NCI-H187 (cell line): ENCODE measurements at regions not wholly inside any gene's neighbourhood (a gene's known extent, or its start where the extent isn't known, plus 50 kb on each side); places are given as distances from the start of the nearest gene placed in this dataset.

Experiments
- DNase-seq, 2 experiments: peaks; one replicate each; lab custom pipeline; 2025; lab: John Stamatoyannopoulos, UW

- DNase-seq = no peak
Measured at GRCh38 chr2:128437204-128437565, 118.5 kb upstream of the HS6ST1 start.

- DNase-seq = no peak
Measured at GRCh38 chr2:128438091-128438490, 119.4 kb upstream of the HS6ST1 start.

- no peak for DNase-seq
Measured at GRCh38 chr2:128438586-128438985, 119.9 kb upstream of the HS6ST1 start.

DNA sequence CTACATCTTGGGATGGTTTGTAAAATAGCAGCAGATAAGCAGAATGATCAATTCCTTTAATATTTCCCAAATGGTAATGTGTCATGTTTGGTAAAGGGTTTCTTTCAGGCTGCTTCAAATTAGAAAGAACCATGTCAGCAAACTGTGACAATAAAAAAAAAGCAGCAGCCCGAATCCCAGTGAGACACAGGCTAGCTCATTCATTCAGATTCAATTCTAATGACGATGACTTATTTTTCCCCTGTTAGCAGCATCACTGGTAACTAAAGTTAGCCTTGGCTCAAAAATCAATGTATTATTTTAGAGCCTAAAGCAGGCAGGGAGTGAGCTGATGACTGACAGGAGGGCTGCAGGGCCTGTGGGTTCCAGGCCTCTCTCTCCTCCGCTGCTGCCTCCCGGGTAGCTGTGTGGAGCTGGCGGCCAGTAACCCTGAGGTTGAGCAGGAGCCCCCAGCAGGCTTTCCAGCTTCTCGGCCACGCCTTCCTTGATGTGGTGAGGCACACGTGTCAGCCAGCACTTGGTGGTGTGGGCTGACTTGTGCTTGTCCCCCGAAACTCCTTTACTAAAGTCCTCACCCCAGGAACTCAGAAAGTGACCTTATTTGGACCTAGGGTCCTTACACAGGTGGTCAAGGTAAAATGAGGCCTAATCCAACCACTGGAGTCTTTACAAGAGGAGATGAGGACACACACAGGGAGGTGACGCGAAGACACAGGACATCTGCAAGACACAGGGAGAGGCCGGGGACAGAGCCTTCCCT lies 120.5 kb upstream of the HS6ST1 start:
- DNase-seq = no peak

DNA sequence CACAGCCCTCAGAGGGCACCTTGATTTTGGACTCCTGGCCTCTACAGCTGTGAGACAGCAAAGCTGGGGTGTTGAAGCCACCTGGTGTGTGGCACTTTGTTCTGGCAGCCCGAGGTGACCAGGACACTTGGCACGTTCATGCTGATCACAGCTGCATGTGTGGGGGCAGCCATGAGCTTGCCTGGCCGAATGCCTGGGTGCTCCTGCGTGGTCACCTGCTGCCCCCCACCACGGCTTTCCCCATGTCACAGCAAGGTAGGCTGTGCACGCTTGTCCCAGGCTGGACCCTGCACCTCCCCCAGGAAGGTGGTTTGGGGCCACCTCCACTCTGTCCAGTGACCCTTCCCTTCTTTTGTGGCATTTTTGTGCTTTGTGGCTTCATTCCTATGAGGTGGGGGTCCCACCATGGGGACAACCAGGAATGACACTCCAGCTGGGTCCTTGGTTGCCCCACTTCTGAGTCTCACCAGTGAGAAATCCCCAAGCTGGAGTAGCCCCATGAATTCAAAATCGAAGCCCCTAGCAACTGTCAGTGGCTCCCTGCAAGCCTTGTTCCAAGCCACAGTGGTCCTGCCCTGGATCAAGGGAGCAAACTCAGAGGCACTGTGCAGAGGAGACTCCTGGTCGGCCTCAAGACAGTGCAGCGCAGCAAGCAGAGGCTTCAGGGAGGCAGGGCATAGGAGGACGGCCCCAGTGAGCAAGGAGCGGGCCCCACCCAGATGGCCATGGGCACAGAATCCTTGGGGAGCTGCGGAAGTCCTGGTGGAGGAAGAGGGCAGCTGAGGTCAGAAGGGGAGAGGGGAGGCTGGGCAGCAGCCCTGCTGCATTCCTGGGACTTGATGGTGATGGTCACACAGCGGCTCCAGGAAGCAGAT lies 121.4 kb upstream of the HS6ST1 start:
- no peak for DNase-seq

- DNase-seq = no peak
Measured at GRCh38 chr2:128440666-128441340, 122.1 kb upstream of the HS6ST1 start.

DNA sequence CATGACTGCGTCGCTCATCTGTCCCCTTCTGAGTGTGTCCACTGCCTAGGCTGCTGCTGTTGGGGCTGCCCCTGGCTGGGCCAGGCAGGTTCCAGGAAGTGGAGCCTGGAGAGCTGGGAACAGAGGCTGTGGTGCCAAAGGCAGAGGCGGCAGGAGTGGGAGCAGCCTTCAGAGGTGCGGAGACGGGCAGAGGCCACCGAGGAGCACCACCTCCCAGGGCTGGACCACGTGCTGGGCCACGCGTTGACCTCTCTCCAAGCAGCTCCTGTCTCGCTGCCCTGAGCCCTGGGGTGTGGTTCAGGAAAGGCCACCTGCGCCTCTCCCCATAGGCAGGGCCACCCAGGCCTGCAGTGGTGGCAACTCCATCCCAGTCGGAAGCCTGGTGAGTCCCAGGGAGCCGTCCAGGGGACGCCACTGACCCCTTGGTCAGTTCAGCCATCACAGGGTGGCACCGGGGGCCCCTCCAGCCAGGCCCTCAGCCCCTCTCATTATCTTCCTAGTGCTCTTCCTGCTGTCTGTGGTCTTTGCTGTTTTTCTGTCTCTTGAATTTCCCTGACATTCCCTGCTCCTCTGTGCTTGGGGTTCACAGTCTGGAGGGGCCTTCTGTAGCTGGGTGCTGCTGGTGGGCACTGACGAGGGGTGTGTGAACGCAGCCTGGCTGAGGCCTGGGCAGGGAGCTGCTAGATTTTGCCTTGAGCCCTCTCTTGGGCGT lies 122.8 kb upstream of the HS6ST1 start:
- no peak for DNase-seq

DNA sequence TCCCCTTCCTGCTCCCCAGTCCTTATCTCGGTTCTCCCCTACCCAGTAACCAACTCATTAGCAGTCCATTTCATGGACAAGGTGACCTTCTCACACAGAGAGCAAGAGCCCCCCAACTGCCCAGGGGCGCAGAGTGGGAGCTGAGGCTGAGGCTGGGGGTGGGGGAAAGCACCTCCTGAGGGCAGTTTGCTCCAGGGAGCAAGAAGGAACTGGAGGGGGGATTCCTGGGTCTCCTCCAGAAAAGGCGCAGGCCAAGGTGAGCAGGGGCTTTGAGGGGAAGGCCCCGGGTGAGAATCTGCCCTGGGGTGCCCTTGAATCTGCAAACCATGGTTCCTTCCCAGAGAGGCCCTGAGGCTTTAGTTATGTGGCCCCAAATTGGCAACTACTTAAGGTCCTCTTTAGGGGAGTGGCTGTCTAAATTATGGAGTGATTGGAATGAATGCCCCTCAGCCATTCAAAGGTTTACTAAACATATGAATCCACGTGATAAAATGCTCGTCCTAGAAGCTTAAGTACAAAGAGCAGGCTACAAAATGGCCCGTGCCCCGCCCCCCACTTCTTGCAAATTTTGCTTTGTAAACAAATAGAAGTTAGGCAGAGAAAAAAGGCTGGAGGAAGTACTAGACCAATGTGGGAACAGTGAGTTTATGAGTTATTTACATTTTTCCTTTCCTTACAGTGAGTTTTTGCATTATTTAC lies 123.5 kb upstream of the HS6ST1 start:
- no peak for DNase-seq

- no peak for DNase-seq
Measured at GRCh38 chr2:128442891-128443302, 124.2 kb upstream of the HS6ST1 start.

GRCh38 chr2:128444121-128444771 lies 125.6 kb upstream of the HS6ST1 start:
- DNase-seq = no peak

DNA sequence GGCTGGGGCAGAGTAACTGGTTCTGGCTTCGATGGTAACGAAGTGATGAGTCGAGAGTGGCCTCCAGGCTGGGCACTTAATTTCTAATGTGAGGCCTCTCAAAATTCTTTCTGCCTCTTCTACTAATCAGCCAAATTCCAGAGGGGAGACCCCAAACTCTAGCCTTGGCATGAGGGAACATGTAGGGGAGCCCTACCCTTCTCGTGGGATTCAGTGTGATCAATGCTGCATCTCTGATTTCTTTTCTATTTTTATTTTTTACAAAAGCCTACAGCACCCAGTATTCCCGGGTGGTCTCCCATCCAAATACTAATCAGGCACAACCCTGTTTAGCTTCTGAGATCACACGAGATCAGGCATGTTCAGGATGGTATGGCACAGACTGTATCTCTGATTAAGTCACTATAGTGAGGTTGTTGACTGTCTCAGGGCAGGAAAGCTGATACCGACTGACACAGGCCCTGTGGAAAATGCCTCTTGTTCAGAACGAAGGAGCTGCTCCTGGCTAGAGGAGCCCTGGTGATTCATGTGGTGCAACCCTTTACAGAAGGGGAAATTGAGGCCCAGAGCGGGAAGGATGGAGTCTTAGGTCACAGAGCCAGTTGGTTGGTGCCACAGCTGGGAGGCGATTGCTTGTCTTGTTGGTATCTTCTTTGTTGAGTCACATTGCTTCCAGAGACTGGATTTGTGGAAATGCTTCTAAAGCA lies 126.3 kb upstream of the HS6ST1 start:
- DNase-seq = no peak

DNA sequence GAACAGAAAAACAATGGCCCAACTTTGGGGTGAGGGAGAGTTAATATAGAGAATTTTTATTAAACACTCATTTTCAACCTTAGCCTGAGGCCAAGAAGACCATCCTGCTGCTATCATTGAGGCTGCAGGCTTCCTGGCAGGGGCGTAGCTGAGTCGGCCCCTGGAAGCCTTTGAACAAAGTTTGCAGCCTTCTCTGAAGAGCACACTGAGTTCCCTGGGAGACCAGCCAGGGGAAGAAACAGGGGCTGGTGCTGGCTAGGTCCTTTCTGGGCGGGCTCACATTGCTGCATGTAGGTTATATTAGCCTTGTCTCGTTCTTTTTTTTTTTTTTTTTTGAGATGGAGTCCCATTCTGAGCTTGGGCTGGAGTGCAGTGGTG lies 126.8 kb upstream of the HS6ST1 start:
- no peak for DNase-seq

GRCh38 chr2:128446049-128446873 lies 127.6 kb upstream of the HS6ST1 start:
- DNase-seq = no peak

GRCh38 chr2:128446874-128447537 lies 128.3 kb upstream of the HS6ST1 start:
- no peak for DNase-seq

DNA sequence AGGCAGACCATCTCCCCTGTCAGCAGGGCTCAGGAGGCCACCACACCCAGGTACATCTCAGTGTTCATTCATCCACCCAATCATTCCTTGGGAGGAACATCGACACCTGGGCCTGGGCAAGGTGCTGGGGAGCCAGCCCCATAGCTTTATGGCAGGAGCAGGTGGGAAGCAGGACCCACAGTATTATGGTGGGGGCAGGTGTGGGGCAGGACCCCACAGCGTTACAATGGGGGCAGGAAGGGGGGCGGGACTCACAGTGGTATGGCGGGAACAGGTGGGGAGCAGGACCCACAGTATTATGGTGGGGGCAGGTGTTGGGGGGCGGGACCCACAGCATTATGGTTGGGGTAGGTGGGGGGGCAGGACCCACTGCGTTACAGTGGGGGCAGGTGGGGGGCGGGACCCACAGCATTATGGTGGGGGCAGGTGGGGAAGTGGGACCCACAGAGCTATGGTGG lies 128.9 kb upstream of the HS6ST1 start:
- no peak for DNase-seq

DNA sequence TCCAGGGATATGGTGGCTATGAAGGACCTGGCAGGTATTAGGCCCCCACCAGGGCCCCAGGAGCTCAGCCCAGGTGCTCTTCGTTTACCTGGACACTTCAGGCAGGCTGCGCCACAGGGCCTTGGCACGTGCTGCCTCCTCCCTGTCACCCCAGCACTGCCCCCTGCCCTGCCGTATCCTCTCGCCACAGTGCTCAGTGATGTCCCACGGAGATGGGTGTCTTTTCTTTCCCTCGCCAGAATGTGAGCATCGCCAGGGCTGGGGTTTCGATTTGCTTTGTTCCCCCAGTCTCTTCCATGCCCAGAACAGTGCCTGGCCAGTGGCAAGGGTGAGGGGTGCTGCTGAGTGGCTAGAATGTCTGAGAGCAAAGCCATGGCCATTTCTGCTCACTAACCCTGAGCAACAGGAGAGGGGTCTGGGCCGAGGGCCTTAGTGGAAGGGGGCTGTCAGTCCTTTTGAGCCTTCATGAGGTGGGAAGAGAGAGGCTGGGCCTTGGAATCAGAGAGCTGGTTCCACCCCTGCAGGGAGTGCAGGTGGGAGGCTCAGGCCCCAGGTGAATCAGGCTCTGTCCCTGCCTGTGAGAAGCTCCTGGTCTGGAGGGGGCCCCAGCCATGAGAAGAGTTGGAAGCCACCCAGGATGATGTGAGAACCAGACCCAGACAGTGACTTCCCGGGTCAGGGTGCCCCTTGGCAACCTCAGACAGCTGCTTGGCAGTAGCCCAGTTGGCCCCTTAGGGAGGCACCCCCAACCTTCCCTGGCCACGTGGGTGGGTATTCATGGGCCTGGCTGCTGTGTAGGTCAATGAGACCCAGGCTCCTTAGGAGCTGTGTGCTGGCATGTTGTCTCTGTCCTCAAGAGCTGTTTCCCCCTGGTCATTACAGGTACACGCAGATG lies 129.9 kb upstream of the HS6ST1 start:
- DNase-seq = no peak

DNA sequence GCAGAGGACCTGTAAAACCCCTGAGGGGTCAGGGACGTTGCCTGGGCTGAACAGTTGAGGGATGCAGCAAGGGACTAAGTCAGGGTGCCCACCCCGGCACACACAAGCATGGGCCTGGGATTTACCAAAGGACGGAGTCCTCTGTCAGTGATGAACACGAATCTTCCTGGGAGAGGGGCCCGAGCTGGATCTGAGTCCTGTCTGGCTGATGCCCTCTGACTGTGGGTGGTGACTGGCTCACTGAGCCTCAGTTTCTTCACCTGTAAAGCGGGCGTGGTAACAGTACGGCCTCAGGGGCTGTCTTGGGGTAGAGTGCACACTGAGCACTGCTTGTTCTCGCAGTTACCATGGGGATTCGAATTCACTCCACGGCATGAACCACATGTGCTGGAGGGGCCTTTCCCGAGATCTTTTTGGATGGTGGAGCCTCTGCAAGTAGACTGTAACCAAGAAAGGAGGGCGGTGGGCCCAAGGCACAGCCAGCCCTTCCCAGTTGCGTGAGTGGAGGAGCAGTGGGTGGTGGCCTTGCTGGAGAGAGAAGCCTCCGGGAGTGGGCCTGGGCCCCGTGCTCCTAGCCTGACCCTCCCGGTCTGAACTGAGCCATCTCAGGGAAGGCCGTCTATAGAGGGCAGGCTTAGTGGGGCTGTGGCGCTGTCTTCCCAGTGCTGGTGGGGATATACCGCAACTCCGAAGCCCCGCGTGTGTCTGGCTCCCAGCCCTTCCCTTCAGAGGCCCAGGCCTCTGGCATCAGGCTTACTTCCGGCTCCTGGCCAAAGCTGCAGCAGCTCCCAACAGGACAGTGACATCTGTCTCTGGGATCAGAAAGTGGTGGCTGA lies 130.8 kb upstream of the HS6ST1 start:
- DNase-seq = no peak
